DOHH2 (cell line): ENCODE measurements at regions not wholly inside any gene's neighbourhood (a gene's known extent, or its start where the extent isn't known, plus 50 kb on each side); places are given as distances from the start of the nearest gene placed in this dataset.

ENCODE experiments used
- CTCF ChIP-seq: fragments of 200-600 bp; sonication (generic); IDR thresholded peaks from one replicate; pipeline ENCODE4 v1.5.1; 2014; ENCODE audit warnings: antibody characterized with exemption, mild to moderate bottlenecking, low read depth, low read length; ENCODE audit not compliant: poor library complexity, severe bottlenecking
- EZH2phosphoT487 ChIP-seq: fragments of 200-600 bp; sonication (generic); IDR thresholded peaks from 2 replicates; pipeline ENCODE4 v1.6.1; 2017; ENCODE audit warnings: borderline replicate concordance, mild to moderate bottlenecking, antibody characterized with exemption, low read length, moderate library complexity, mixed read lengths

- no peak for TF ChIP-seq CTCF
- no peak for TF ChIP-seq EZH2phosphoT487
These were observed 1637.8 kb downstream of the PLA2G4A start for GRCh38 chr1:188466539-188466938.
